Cardiac fibroblast (primary cell): ENCODE measurements at regions not wholly inside any gene's neighbourhood (a gene's known extent, or its start where the extent isn't known, plus 50 kb on each side); places are given as distances from the start of the nearest gene placed in this dataset.

ENCODE experiments used
- DNase-seq, 2 donors: peaks; one replicate each; pipeline versions ENCODE4 v3.0.0 to v3.0.0-alpha.2; 2010; ENCODE audit warnings: low read depth in 2 of 2
- H3K4me3 ChIP-seq, 2 donors: replicated peaks in 1 of 2; 1 replicate in 1 of 2; 2 replicates in 1 of 2; pipeline ENCODE4 v1.5.1; 2011; ENCODE audit warnings: low read depth in 2 of 2, low read length in 2 of 2, mild to moderate bottlenecking in 2 of 2, moderate library complexity in 1 of 2
- TF ChIP-seq, protein P1 (sequence below): IDR thresholded peaks from one replicate; pipeline ENCODE4 v1.5.1; 2011; ENCODE audit warnings: low read depth, mild to moderate bottlenecking, low read length, inconsistent platforms

DNA sequence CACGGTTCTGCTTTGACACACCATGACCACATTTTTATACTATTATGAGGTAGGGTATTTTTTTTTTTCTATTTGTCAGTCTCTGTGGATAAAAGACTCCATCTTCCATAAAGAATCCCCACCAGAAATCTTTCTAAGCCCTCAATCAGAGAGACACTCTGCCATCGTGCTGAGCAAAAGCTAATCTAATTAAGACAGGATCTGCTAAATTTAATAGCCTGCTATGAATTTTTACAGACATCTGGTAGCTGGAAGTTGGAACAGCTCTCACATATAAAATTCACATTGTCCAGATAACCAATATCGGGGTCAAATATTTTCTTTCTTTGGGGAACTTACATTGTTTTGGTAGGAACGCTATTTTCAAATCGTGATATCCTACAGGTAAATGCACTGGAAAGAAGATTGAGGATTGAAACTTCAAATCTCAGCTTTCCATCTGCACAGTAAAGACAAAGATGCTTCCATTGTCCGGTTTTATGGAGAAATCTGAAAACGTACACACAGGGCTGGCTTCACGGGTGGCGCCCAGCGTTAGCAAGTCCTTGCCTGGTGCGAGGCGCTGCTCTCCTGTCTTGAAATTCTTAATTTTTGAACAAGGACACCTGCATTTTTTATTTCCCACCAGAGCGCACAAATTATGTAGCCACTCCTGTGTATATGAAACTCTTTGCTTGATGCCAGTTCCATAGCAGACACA, 573.8 kb upstream of the NOX3 start:
- DNase-seq, result no peak
- TF ChIP-seq, protein P1, sequence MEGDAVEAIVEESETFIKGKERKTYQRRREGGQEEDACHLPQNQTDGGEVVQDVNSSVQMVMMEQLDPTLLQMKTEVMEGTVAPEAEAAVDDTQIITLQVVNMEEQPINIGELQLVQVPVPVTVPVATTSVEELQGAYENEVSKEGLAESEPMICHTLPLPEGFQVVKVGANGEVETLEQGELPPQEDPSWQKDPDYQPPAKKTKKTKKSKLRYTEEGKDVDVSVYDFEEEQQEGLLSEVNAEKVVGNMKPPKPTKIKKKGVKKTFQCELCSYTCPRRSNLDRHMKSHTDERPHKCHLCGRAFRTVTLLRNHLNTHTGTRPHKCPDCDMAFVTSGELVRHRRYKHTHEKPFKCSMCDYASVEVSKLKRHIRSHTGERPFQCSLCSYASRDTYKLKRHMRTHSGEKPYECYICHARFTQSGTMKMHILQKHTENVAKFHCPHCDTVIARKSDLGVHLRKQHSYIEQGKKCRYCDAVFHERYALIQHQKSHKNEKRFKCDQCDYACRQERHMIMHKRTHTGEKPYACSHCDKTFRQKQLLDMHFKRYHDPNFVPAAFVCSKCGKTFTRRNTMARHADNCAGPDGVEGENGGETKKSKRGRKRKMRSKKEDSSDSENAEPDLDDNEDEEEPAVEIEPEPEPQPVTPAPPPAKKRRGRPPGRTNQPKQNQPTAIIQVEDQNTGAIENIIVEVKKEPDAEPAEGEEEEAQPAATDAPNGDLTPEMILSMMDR, result no peak
- no peak overlapping the region for H3K4me3 ChIP-seq

GRCh38 chr6:156028335-156029131, 572.9 kb upstream of the NOX3 start:
- TF ChIP-seq, protein P1, result no peak
- DNase-seq, result no peak
- no peak overlapping the region for H3K4me3 ChIP-seq

DNA sequence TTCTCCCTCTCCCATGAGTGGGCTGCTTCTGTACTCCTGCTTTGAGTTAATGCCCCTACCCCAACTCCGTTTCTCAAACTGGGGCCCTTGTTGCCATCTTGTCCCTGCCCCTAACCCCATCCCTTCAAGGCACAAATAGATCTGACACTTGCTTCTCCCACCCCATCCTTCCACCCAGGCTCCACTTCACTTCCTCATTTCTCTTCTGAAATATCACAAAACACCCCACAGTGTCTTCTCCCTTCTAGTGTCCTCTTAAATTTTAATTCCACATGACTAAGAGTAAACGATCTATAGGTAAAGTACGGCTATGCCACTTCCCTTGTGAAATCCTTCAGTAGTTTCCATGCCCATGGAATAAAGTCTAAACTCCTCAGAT, 571.6 kb upstream of the NOX3 start:
- TF ChIP-seq, protein P1, result no peak
- no peak for DNase-seq
- no peak overlapping the region for H3K4me3 ChIP-seq

DNA sequence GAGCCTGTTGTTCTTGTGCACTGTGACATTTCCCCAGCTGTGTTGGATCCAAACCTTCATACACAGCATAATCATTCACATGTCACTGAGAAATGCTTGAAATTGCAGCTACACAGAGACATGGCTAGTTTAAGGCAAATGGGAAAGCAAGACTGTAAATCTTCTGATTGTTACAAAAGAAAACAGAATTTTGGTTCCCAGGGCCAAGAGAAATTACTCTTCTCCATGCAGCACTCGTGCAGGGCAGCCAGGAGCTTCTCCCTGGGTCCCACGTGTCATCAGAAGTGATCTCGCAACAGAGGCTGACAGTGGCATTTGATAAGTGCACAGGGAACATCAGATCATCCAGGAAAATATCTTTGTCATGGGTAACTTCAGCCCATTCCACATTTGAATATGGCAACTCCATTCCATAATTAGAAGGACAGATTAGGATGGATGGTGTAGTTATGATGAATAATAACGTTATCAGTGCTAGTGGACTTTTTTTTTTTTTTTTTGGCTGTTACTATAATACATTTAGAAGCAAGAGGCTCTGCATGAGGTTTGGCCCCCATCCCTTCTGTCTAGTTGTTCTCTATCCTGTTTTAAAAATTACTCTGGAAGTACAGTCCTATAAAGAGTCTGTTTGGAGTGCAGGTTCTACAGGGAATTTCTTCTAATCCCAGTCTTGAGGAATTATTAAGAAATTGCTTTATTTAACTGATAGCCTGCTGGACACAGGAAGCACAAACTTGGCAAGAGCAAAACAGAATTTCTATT, 571.0 kb upstream of the NOX3 start:
- H3K4me3 ChIP-seq, result no peak overlapping the region
- no peak for DNase-seq
- TF ChIP-seq, protein P1, result no peak

- H3K4me3 ChIP-seq, result no peak overlapping the region
- no peak for DNase-seq
- TF ChIP-seq, protein P1, result no peak
Observed at GRCh38 chr6:156024339-156024738, 568.7 kb upstream of the NOX3 start.

GRCh38 chr6:156021746-156022396, 566.2 kb upstream of the NOX3 start:
- H3K4me3 ChIP-seq, result no peak overlapping the region
- TF ChIP-seq, protein P1, result no peak
- peak; percentile 26 to 70 for DNase-seq
